Activated CD4-positive, alpha-beta memory T cell treated with anti-CD3 and anti-CD28 coated beads, Interleukin-2, amount 10 ng/mL, durations not matched to agents 7 days and 5 days (primary cell): ENCODE measurements at regions not wholly inside any gene's neighbourhood (a gene's known extent, or its start where the extent isn't known, plus 50 kb on each side); places are given as distances from the start of the nearest gene placed in this dataset.

ENCODE experiments used
- CTCF ChIA-PET: fragments of 350-600 bp; sonication (Branson Sonifier 250); formaldehyde crosslinking; loops from one replicate; lab custom pipeline; 2021; ENCODE audit warnings: antibody characterized with exemption, inconsistent platforms; lab: Charles Lee
- POLR2A ChIA-PET: fragments of 350-600 bp; sonication (Branson Sonifier 250); formaldehyde crosslinking; loops from one replicate; lab custom pipeline; 2021; ENCODE audit warnings: antibody characterized with exemption; lab: Charles Lee
- DNase-seq: peaks from one replicate; pipeline ENCODE4 v3.0.0-alpha.2; 2020
- H3K27ac Mint-ChIP-seq: one replicate; pipeline ENCODE4 v1.8.0; 2021; ENCODE audit warnings: mild to moderate bottlenecking, mixed read lengths
- H3K27me3 Mint-ChIP-seq: one replicate; pipeline ENCODE4 v1.8.0; 2021; ENCODE audit warnings: mixed read lengths
- H3K36me3 Mint-ChIP-seq: one replicate; pipeline ENCODE4 v1.8.0; 2021; ENCODE audit warnings: low read depth, mixed read lengths
- H3K4me1 Mint-ChIP-seq: one replicate; pipeline ENCODE4 v1.8.0; 2021; ENCODE audit warnings: mixed read lengths
- H3K4me3 Mint-ChIP-seq: one replicate; pipeline ENCODE4 v1.8.0; 2021; ENCODE audit warnings: mild to moderate bottlenecking, mixed read lengths
- H3K9me3 Mint-ChIP-seq: one replicate; pipeline ENCODE4 v1.8.0; 2021; ENCODE audit warnings: mixed read lengths

DNA sequence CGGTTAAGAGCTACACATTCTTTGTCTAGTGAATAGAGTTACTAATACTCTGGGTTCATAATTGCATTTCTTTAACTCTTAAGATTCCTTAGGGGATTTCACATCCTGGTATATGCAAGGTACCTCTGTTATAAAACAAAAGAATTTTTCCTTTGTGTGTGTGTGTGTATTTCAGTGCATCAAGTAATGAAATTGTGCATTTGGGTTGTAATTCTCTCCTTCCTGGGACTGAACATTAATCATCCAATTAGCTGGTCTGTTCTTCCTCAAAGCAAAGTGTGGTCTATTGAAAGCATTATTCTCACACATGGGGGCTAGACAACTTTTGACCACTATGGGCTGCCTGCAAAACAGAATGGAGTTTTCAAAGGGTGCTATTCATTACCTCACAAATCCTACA lies 74.0 kb downstream of the ZC3H11B start:
- CTCF ChIA-PET, result no interaction called here
- Mint-ChIP-seq H3K36me3 (no peaks in the 10 kb centered on the region), H3K4me3 (no peak overlapping the region), H3K27me3 (no peaks in the 10 kb centered on the region), H3K4me1 (no peaks in the 10 kb centered on the region), H3K27ac (no peak overlapping the region), H3K9me3 (no peaks in the 10 kb centered on the region)
- POLR2A ChIA-PET, result no interaction called here
- no peak for DNase-seq

DNA sequence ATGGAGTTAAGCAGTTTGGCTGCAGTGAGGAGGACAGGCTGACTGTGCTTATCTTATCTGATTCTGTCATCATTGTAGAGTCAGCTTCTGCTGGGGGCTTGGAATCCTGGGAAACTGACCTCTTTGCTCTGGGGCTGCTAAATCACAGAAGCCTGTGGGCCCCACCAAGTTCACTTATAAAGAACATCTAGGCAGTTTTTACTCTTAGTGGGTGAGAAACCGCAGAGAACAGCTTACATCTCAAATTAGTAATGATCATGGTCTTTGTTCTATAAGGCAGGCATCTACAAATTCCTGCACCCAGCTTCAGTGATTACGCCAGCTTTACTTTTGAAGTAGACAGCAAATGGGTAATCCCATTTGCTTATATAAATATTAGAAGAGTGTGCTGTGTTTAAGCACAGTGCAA lies 75.7 kb downstream of the ZC3H11B start:
- POLR2A ChIA-PET, result no interaction called here

DNA sequence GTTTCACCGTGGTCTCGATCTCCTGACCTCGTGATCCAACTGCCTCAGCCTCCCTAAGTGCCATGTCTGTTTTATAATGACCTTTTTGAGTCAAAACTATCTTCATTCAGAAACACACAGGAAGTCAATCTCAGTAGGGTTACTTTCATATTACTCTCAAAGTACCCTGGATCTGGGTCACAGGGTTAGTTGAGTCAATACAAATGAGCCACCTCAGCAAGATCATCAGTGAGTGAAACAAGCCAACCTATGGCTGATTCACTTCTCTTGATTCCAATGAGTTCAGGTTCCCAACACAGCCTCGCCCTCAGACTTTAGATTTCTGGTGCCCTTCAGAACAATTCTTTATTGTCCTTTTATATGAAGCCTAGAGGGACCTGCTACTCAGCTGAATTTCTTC lies 76.9 kb downstream of the ZC3H11B start:
- POLR2A ChIA-PET, result no interaction called here
- H3K4me3 Mint-ChIP-seq, result no peak overlapping the region
- H3K36me3 Mint-ChIP-seq, result no peaks in the 10 kb centered on the region
- CTCF ChIA-PET, result no interaction called here
- no peak for DNase-seq
- H3K27ac Mint-ChIP-seq, result no peak overlapping the region
- no peaks in the 10 kb centered on the region for H3K27me3 Mint-ChIP-seq
- H3K9me3 Mint-ChIP-seq, result no peaks in the 10 kb centered on the region
- H3K4me1 Mint-ChIP-seq, result no peaks in the 10 kb centered on the region

More for the DNA sequence above, 75.7 kb downstream of the ZC3H11B start:
- CTCF ChIA-PET, result no interaction called here
- H3K4me3 Mint-ChIP-seq, result no peak overlapping the region
- H3K36me3 Mint-ChIP-seq, result no peaks in the 10 kb centered on the region
- no peaks in the 10 kb centered on the region for H3K4me1 Mint-ChIP-seq
- DNase-seq, result no peak
- no peaks in the 10 kb centered on the region for H3K27me3 Mint-ChIP-seq
- H3K9me3 Mint-ChIP-seq, result no peaks in the 10 kb centered on the region
- H3K27ac Mint-ChIP-seq, result no peak overlapping the region

DNA sequence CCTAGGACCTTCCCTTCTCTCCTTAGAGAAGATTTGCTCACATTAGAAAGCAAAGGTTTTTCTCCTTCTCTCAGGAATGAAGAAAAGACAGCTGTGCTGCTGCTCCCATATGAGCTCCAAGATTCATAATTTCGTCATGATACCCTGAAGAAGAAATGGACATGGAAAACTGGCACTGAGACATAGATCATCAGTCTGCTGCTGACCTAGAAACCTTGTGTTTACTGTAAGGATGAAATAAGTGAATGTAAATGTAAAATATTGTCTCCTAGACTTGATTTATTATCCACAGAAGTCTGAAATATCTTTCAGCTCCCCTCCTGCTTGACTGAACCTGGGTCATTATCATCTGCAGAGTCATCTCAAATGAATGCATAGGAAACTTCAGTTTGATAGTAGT lies 77.9 kb downstream of the ZC3H11B start:
- no peak for DNase-seq
- Mint-ChIP-seq H3K4me1 (no peaks in the 10 kb centered on the region), H3K4me3 (no peak overlapping the region), H3K36me3 (no peaks in the 10 kb centered on the region), H3K27ac (no peak overlapping the region), H3K9me3 (no peaks in the 10 kb centered on the region), H3K27me3 (no peaks in the 10 kb centered on the region)
- ChIA-PET POLR2A (no interaction called here), CTCF (no interaction called here)

DNA sequence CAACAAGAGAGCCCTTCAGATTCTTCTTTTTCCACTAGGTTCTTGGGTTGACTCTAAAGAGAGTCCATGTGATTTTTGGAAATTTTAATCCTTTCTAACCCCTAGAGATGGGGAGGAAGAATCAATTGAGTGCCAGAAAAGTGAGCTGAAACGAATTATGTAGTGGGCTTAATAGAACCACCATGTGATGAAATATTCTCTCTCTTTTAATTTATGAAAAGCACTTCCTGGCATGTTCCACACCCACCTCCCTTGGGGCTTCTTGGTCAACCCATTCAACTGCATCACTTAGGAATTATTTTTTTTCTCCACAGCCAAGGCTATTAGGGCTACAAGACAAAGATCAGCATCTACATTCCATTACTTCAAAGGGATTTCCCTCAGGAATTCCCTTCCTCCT lies 79.6 kb downstream of the ZC3H11B start:
- no peaks in the 10 kb centered on the region for H3K9me3 Mint-ChIP-seq
- no peak for DNase-seq
- H3K4me3 Mint-ChIP-seq, result no peak overlapping the region
- H3K27ac Mint-ChIP-seq, result no peak overlapping the region
- CTCF ChIA-PET, result no interaction called here
- no peaks in the 10 kb centered on the region for H3K36me3 Mint-ChIP-seq
- H3K4me1 Mint-ChIP-seq, result no peaks in the 10 kb centered on the region
- POLR2A ChIA-PET, result no interaction called here
- H3K27me3 Mint-ChIP-seq, result no peaks in the 10 kb centered on the region

DNA sequence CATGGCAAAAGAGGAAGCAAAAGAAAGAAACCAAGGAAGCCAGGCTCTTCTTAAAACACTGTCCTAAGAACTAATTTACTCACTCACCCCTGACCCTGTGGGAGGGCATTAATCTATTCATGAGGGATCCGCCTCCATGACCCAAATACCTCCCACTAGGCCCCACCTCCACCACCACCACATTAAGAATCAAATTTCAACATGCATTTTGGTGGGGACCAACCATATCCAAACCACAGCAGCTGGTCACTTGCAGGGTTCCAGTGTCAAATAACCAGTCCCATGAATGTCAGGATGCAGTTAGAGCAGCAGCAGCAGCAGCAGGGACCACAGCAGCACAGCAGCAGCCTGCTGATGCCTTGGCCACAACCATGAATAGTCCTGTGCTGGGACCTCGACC lies 83.8 kb downstream of the ZC3H11B start:
- H3K4me3 Mint-ChIP-seq, result no peak overlapping the region
- CTCF ChIA-PET, result no interaction called here
- no peaks in the 10 kb centered on the region for H3K4me1 Mint-ChIP-seq
- POLR2A ChIA-PET, result no interaction called here
- H3K9me3 Mint-ChIP-seq, result no peaks in the 10 kb centered on the region
- H3K27me3 Mint-ChIP-seq, result no peaks in the 10 kb centered on the region
- no peak overlapping the region for H3K27ac Mint-ChIP-seq
- H3K36me3 Mint-ChIP-seq, result no peaks in the 10 kb centered on the region
- DNase-seq, result no peak

DNA sequence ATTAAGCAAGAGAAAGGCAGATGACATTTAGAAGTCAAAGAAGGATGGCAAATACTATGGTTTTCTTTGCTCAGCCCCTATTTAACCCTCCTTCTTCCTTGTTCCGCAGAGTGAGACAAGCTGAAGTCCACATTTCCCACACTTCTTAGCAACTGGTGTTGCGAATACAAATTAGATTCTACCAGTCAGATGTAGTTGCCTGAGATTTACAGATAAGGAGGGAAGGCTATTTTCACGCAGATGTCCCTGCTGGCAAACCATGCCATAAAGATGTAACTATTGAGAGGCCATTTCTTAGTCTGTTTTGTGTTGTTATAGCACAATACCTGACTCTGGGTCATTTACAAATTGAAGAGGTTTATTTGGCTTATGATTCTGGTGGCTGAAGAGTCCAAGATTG lies 84.3 kb downstream of the ZC3H11B start:
- H3K4me3 Mint-ChIP-seq, result no peak overlapping the region
- ChIA-PET POLR2A (no interaction called here), CTCF (no interaction called here)
- no peak for DNase-seq
- H3K27ac Mint-ChIP-seq, result no peak overlapping the region
- no peaks in the 10 kb centered on the region for H3K36me3 Mint-ChIP-seq
- H3K27me3 Mint-ChIP-seq, result no peaks in the 10 kb centered on the region
- no peaks in the 10 kb centered on the region for H3K4me1 Mint-ChIP-seq
- no peaks in the 10 kb centered on the region for H3K9me3 Mint-ChIP-seq

DNA sequence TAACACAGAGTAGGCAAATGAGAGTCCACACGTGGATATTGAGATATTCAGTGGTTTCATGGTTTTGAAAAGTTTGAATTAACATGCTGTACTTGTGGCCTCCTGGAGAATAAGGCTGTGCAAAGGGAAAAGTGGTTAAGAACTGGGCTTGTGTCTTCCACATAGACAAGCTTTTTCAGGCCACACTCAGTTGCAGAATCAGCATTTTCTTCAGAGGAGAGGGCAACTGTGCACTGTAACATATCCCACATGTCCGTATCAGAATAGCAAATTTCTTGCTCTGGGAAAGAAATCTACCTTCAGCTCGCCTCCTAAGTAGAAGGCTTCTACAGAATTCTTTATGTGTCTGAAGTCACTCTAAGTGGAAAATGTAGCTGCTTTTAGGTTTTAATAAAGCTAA lies 84.9 kb downstream of the ZC3H11B start:
- Mint-ChIP-seq H3K4me1 (no peaks in the 10 kb centered on the region), H3K27me3 (no peaks in the 10 kb centered on the region), H3K9me3 (no peaks in the 10 kb centered on the region)

DNA sequence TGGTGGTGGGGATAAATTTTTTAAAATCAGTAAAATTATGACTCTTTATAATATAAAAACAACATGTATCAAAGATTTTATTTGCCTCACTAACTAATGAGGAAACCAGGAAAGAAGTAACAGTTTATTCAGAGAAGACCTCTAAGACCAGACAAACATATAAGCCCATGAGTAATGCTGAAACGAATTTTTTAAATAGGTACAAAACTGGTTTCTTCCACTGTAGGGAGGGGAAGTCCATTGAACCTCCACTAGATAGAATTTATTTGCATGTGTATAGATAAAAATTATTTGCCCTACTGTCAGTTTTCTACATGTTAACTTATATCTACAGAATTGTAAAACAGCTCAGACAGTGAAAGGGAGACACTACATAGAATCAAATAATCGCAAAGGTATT lies 86.8 kb downstream of the ZC3H11B start:
- CTCF ChIA-PET, result no interaction called here
- POLR2A ChIA-PET, result no interaction called here
- Mint-ChIP-seq H3K9me3 (no peaks in the 10 kb centered on the region), H3K36me3 (no peaks in the 10 kb centered on the region), H3K27ac (no peak overlapping the region), H3K4me1 (no peaks in the 10 kb centered on the region), H3K27me3 (no peaks in the 10 kb centered on the region), H3K4me3 (no peak overlapping the region)
- no peak for DNase-seq

More for the DNA sequence above, 84.9 kb downstream of the ZC3H11B start:
- POLR2A ChIA-PET, result no interaction called here
- no peaks in the 10 kb centered on the region for H3K36me3 Mint-ChIP-seq
- H3K27ac Mint-ChIP-seq, result no peak overlapping the region
- no peak overlapping the region for H3K4me3 Mint-ChIP-seq
- DNase-seq, result no peak
- CTCF ChIA-PET, result no interaction called here

DNA sequence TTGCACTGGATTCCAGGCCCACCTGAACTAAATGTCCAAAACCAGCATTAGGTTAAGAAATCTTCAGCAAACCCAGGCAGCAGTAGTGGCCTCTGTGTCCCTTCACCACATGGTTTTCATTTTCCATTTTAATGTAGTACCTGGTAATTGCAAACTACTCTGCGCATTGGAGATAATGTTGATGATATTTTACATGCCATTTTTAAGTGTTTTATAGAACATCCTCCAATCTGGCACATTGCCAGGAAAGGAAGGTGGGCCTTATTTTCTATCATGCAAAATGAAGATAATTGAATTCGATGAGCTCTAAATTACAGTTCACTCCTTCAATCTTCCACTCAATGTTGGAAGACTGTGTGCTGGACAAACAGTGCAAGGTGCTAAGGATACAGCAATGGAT lies 89.5 kb downstream of the ZC3H11B start:
- H3K9me3 Mint-ChIP-seq, result no peaks in the 10 kb centered on the region
- CTCF ChIA-PET, result no interaction called here
- no peak overlapping the region for H3K27ac Mint-ChIP-seq
- no peak overlapping the region for H3K4me3 Mint-ChIP-seq
- no peaks in the 10 kb centered on the region for H3K4me1 Mint-ChIP-seq
- no peak for DNase-seq
- H3K36me3 Mint-ChIP-seq, result no peaks in the 10 kb centered on the region
- no peaks in the 10 kb centered on the region for H3K27me3 Mint-ChIP-seq
- POLR2A ChIA-PET, result no interaction called here

DNA sequence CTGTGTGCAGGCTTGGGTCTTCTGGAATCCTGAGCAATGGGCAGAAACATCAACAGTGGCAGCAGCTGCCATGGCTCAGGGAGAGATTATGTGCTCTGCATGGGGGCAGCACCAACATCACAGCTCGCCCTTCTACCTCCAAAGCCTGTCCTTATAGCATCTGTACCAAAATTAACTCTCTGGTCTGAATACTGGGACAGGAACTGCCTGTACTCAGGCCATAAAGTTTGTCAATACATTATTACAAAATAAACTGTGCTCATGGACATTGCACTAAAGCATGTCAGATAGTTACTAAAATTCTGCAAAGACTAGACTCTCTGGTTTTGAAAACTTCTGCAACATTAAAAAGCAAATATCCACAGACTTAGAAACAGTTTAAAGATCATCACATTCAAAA lies 91.6 kb downstream of the ZC3H11B start:
- H3K27me3 Mint-ChIP-seq, result no peaks in the 10 kb centered on the region
- H3K9me3 Mint-ChIP-seq, result no peaks in the 10 kb centered on the region
- no peak overlapping the region for H3K4me3 Mint-ChIP-seq
- CTCF ChIA-PET, result no interaction called here
- no peaks in the 10 kb centered on the region for H3K4me1 Mint-ChIP-seq
- no peak for DNase-seq
- POLR2A ChIA-PET, result no interaction called here
- no peaks in the 10 kb centered on the region for H3K36me3 Mint-ChIP-seq
- no peak overlapping the region for H3K27ac Mint-ChIP-seq

DNA sequence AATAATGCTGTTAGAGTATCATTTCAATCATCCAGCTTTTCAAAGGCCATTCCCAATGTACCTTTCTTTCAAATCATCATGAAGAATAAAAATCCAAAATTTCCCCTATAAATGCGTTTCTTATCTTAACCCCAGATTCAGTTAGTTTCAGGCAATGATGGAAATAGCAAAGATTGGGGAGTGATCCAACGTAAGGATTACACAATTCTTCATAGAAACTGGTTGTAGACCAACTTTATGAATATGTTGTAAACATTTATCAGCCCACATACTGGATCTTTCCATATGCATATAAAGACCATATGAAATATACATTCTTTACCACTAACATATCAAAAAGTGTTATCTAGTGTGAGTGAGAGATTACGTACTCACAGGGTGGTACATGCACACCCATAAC lies 92.7 kb downstream of the ZC3H11B start:
- Mint-ChIP-seq H3K4me3 (no peak overlapping the region), H3K27me3 (no peaks in the 10 kb centered on the region), H3K27ac (no peak overlapping the region), H3K4me1 (no peaks in the 10 kb centered on the region), H3K36me3 (no peaks in the 10 kb centered on the region), H3K9me3 (no peaks in the 10 kb centered on the region)
- ChIA-PET CTCF (no interaction called here), POLR2A (no interaction called here)
- DNase-seq, result no peak

DNA sequence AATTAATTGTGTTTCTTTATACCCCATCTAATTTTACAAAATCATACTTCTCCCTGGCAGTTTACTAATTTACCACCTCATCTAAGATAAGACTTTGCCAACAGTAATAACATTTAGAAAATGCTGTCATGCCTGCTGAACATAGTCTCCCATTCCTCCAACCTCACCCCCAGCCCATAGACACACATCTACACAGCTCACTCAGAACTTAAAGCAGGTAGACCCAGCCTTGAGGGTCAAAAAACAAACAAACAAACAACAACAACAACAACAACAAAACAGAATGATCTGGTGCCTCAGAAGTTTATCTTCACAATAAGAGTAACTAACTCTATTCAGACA lies 94.0 kb downstream of the ZC3H11B start:
- Mint-ChIP-seq H3K9me3 (no peaks in the 10 kb centered on the region), H3K27me3 (no peaks in the 10 kb centered on the region), H3K4me1 (no peaks in the 10 kb centered on the region), H3K4me3 (no peak overlapping the region), H3K36me3 (no peaks in the 10 kb centered on the region), H3K27ac (no peak overlapping the region)
- DNase-seq, result no peak
- CTCF ChIA-PET, result no interaction called here
- POLR2A ChIA-PET, result no interaction called here

DNA sequence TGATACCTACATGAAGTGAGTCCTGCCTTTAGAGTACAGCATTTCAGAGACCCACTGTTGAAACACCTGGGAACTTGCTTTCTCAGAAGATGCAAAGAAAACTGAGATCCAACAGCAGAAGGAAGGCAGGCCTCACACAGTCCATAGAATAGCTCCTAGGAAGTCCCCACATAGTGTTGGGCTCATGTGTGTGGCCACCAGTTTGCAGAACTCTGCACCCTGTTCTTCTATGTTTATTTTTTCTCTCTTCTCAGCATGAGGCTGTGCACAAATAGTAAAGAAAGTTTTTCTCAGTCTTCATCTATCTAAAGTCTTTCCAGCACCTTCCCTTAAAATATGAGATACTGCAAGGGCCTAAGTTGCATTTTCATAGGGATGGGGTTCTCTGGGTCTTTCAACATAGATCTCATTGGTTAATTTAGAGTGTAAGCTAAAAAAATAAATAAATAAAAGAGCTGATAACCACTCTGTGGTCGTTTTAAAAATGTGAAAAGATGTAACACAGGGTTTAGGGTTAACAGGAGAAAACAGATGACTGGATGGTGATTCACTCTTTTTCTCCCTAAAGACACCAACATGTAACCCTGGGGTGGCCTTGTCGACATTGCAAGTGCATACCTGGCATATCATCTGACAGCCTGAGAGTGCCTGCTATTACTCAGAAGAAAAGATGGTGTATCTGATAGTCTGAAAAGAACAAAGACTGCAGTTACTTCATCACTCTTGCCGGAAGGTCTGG lies 94.6 kb downstream of the ZC3H11B start:
- H3K27ac Mint-ChIP-seq, result no peak overlapping the region

More for the DNA sequence above, 94.6 kb downstream of the ZC3H11B start:
- H3K9me3 Mint-ChIP-seq, result no peaks in the 10 kb centered on the region
- DNase-seq, result no peak
- H3K27me3 Mint-ChIP-seq, result no peaks in the 10 kb centered on the region
- H3K36me3 Mint-ChIP-seq, result no peaks in the 10 kb centered on the region
- ChIA-PET CTCF (no interaction called here), POLR2A (no interaction called here)
- H3K4me1 Mint-ChIP-seq, result no peaks in the 10 kb centered on the region
- no peak overlapping the region for H3K4me3 Mint-ChIP-seq
